Vagina (tissue), 2 donors: ENCODE measurements at regions not wholly inside any gene's neighbourhood (a gene's known extent, or its start where the extent isn't known, plus 50 kb on each side); places are given as distances from the start of the nearest gene placed in this dataset.

ENCODE experiments used
- POLR2A ChIP-seq, 2 donors: fragments of 450-650 bp; IDR thresholded peaks; one replicate each; pipeline ENCODE4 v1.6.1; 2017; ENCODE audit warnings: antibody characterized with exemption in 2 of 2, mild to moderate bottlenecking in 2 of 2, moderate library complexity in 2 of 2
- POLR2AphosphoS5 ChIP-seq, 2 donors: sonication (generic); formaldehyde crosslinking; IDR thresholded peaks; one replicate each; pipeline ENCODE4 v1.9.0; 2017; ENCODE audit warnings: antibody characterized with exemption in 2 of 2, mild to moderate bottlenecking in 2 of 2, low read depth in 1 of 2; ENCODE audit not compliant: insufficient read depth in 1 of 2
- TF ChIP-seq, protein P1 (sequence below), 3 experiments: fragments of 450-650 bp in 2 of 3; fragments of 200-600 bp in 1 of 3; sonication (generic) in 1 of 3; IDR thresholded peaks; one replicate each; pipeline ENCODE4 v1.5.1; 2017 to 2019; ENCODE audit warnings: antibody characterized with exemption in 3 of 3, mild to moderate bottlenecking in 2 of 3, moderate library complexity in 2 of 3

DNA sequence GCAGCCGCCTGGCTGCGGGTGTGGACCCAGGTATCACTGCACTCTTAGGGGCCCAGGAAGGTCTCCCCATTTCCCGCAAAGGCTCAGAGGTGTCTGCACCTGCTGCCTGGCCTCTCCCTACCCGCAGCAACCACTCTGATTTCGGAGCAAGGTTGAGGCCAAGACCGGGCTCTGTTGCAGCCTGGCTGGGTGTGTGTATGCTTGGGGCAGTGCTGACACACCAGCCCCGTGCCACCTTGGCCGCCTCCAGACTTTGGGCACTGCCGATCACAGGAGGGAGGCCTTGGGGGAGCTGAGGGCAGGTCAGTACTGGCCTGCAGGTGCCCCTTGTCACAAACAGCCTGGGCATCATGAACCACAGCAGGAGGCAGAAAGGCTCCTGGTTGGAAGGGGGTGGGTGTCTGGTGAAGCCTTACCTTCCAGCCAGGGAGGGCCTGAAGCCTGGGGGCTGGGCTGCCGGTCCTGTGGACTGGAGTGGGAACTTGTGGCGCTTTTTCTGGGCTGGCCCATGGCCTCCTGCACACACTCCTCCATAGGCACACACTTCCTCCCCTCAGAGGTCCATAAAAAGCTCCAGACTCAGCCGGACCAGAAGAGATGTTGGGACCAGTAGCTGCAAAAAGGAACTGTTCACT lies 519.5 kb downstream of the RWDD3 start:
- TF ChIP-seq POLR2AphosphoS5 (IDR thresholded peaks at IDR 0.05; ENCODE audit: insufficient read depth in 1 of 2, low read depth in 1 of 2) (no peak), POLR2A (IDR thresholded peaks at IDR 0.05) (no peak)
- TF ChIP-seq, protein P1, sequence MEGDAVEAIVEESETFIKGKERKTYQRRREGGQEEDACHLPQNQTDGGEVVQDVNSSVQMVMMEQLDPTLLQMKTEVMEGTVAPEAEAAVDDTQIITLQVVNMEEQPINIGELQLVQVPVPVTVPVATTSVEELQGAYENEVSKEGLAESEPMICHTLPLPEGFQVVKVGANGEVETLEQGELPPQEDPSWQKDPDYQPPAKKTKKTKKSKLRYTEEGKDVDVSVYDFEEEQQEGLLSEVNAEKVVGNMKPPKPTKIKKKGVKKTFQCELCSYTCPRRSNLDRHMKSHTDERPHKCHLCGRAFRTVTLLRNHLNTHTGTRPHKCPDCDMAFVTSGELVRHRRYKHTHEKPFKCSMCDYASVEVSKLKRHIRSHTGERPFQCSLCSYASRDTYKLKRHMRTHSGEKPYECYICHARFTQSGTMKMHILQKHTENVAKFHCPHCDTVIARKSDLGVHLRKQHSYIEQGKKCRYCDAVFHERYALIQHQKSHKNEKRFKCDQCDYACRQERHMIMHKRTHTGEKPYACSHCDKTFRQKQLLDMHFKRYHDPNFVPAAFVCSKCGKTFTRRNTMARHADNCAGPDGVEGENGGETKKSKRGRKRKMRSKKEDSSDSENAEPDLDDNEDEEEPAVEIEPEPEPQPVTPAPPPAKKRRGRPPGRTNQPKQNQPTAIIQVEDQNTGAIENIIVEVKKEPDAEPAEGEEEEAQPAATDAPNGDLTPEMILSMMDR (IDR thresholded peaks at IDR 0.05), result no peak
